GM21619 (cell line): ENCODE measurements at regions not wholly inside any gene's neighbourhood (a gene's known extent, or its start where the extent isn't known, plus 50 kb on each side); places are given as distances from the start of the nearest gene placed in this dataset.
"Not testable (repeated sequence)": the region's sequence is repeated elsewhere in the genome, so short reads cannot be mapped to it uniquely, and the experiment has no call there.

ENCODE experiments used
- ATAC-seq: cut with Tn5 transposase; IDR thresholded peaks from one replicate; pipeline ENCODE4 v1.9.1; 2021; ENCODE audit not compliant: unreplicated experiment

DNA sequence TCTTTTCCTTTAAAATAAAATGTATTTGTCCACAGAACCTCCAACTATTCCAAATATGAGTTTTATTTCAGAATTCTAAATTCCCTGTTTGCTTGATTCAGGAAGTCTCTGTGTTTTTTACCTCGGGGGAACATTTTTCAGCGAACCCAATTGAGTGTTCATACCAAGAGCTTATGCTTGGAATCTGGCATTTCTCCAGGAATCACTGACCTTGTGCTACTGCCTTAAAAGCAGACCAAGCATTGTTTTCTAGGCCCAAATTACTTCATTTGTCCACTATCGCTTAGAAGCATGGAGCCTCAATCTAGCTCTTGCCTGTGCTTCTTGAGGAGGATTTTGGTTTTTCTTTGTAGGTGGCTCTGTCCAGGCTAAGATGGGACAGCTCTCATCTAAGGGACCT, 59.4 kb downstream of the EBLN1 start:
- no peak for ATAC-seq

GRCh38 chr10:22156750-22157149, 61.1 kb downstream of the EBLN1 start:
- no peak for ATAC-seq

GRCh38 chr10:22152403-22152802, 65.4 kb downstream of the EBLN1 start:
- no peak for ATAC-seq

GRCh38 chr10:22150842-22151241, 67.0 kb downstream of the EBLN1 start:
- no peak for ATAC-seq

- no peak for ATAC-seq
These were observed 68.9 kb downstream of the EBLN1 start for GRCh38 chr10:22148961-22149360.

GRCh38 chr10:22145873-22146272, 71.9 kb downstream of the EBLN1 start:
- not testable (repeated sequence) for ATAC-seq

DNA sequence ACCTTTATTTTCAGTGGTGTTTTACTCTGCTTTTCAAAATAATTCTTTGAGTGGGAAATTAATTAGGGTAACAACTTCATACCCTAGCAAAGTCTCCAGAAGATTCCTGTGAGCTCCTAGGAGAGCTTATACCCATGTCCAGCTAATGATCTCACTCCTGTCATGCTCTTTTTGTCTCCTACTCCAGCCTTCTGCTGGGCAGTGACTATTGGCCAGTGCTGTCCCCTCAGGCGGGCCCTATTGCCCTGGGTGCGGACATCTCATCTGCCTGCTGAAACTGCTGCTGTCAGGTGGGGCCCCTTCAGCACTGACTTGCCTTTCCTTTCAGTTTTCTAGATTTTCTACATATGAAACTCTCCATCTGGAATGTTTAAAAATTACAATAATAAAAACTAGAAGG, 80.3 kb downstream of the EBLN1 start:
- no peak for ATAC-seq

GRCh38 chr10:22135591-22135990, 82.2 kb downstream of the EBLN1 start:
- ATAC-seq: no peak

DNA sequence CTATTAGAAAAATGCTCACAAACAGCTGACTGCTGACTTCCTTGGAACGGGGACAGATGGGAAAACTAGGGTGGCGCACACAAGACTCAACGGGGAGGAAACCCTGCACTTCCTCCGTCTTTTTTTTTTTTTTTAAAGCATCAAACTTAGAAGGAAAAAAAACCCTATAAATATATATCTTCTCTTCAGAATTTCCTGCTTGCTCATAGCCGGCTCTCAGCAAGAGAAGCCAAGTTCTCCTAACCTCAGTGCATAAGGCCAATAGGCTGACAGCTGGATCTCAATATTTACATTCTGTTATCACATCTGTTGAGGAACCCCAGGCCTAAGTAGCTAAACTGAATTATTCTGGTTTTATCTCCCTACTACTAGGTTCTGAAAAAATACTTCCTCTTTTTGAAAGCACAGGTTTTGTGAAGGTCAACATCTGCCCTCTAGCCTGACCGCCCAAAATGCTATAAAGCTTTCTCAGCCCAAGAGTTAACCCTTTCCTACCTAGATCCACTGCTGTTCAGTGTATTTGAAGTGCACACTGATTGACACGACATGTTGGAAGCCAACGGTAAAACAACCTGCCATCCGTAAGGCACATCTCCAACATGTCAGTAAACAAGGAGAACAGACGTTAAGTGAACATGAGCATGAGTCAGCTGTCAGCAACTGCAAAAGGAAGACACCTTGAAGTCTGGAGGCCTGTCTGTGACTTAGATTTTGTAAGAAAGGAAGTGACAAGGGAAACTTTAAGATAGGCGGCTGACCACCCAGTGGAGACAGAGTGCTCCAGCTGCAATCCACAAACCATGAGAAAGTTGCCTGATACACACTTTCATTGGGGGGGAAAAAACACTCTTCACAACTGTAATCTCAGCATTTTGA, 83.8 kb downstream of the EBLN1 start:
- ATAC-seq: peak; percentile 70

GRCh38 chr10:22130824-22131223, 87.0 kb downstream of the EBLN1 start:
- not testable (repeated sequence) for ATAC-seq

GRCh38 chr10:22129612-22130011, 88.2 kb downstream of the EBLN1 start:
- ATAC-seq: not testable (repeated sequence)

GRCh38 chr10:22121181-22121580, 96.6 kb downstream of the EBLN1 start:
- not testable (repeated sequence) for ATAC-seq

DNA sequence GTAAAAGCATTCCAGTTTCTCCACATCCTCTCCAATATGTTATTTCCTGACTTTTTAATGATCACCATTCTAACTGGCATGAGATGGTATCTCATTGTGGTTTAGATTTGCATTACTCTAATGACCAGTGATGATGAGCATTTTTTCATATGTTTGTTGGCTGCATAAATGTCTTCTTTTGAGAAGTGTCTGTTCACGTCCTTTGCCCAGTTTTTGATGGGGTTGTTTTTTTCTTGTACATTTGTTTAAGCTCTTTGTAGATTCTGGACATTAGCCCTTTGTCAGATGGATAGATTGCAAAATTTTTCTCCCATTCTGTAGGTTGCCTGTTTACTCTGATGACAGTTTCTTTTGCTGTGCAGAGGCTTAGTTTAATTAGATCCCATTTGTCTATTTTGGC, 97.7 kb downstream of the EBLN1 start:
- ATAC-seq: not testable (repeated sequence)

DNA sequence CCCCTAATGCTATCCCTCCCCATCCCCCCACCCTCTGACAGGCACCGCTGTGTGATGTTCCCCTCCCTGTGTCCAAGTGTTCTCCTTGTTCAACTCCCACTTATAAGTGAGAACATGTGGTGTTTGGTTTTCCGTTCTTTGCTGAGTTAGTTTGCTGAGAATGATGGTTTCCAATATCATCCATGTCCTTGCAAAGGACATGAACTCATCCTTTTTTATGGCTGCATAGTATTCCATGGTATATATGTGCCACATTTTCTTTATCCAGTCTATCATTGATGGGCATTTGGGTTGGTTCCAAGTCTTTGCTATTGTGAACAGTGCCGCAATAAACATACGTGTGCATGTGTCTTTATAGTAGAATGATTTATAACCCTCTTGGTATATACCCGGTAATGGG, 98.2 kb downstream of the EBLN1 start:
- not testable (repeated sequence) for ATAC-seq

DNA sequence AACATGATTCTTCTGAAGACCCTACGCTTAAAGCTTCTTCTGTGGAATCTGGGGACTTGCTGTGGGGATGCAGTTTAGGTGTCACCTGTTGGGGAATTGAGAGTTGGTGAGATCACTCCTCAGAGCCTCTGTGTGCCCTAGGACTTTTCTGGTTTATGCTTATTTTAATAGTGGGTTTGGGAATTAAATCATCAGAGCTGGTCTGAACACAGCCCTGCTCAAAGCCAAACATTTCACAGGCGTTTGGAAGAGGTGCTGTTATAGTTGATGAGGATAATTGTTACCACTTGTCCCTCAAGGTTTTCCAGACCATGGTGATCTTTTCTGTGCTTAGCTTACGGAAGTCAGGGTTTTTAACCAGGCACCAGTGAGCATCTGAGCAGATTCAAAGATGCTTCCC, 106.1 kb downstream of the EBLN1 start:
- ATAC-seq: no peak

DNA sequence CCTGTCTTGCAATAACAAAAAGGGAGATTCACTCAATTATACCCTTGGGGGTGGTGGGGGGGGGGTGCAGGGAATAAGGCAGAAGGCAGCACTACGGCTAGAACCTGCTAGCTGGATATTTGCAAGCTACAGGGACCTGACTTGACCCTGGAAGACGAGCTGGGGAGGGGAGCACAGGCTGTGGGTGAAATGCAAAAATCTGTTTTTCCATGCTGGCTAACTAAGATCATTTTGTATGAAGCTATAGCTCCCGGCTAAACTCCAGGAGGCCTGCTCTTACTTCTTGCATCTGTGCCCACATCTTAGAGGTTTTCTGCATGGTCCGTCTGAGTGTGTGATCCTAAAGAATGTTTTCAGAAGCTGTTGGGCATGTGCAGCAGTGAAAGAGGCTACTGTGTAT, 106.6 kb downstream of the EBLN1 start:
- no peak for ATAC-seq

DNA sequence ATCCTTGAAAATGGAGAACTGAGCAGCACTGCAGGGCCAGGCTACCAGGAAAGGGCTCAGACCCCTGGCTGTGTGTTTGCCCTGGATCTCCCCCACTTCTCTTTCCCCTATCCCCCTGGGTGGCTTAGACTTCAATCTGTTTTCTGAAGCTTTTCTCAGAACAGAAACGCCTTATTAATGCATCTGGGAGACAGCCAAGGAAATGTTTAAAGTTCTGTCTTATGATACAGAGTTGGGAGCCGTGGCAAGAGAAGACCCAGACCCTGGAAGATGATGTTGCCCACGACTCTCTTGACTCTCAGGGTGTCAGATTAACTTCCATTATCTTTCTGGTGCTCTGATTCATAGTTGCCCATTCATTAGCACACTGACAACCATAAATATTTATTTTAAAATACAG, 107.1 kb downstream of the EBLN1 start:
- no peak for ATAC-seq

GRCh38 chr10:22105270-22105669, 101.7 kb upstream of the DNAJC1 start:
- no peak for ATAC-seq

DNA sequence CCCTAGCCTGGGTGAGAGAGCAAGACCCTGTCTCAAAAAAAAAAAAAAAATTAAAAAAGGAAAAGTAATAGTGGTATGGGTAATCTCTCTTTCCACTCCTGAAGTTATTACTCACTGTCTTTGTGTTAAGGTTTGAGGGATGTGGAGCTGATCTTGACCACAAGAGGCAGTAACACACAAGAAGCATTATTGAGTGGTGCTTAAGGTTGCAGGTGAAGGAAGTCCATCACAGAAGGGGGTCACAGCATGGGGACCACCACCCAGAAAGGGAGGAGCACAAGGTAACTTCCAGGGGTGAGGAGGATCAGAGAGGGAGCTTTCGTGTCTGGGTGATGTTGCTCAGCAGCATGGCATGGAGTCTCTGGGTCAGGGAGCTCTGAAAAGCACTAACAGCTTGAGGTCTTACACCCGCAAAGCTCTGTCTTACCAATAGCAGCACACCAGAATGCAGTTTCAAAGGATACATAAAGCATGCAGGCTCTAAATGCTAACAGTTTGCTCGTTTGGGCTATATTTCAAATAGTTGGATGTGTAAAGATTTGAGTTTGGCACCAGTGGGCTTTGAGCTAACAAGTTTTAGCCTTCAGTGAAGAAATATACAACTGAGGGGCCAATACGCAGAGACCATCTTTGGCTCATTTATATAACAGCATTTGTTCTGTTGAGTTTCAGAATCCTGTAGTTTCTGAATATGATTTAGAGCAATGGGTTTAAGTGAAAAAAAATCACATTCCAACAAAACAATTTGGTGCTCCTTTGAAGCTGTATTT, 100.4 kb upstream of the DNAJC1 start:
- no peak for ATAC-seq

- no peak for ATAC-seq
These were observed 94.2 kb upstream of the DNAJC1 start for GRCh38 chr10:22097696-22098095.

DNA sequence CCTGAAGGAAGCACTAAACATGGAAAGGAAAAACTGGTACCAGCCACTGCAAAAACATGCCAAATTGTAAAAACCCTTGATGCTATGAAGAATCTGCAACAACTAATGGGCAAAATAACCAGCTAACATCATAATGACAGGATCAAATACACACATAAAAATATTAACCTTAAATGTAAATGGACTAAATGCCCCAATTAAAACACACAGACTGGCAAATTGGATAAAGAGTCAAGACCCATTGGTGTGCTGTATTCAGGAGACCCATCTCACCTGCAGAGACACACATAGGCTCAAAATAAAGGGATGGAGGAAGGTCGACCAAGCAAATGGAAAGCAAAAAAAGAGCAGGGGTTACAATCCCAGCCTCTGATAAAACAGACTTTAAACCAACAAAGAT, 87.7 kb upstream of the DNAJC1 start:
- ATAC-seq: not testable (repeated sequence)

GRCh38 chr10:22087402-22087738, 83.8 kb upstream of the DNAJC1 start:
- ATAC-seq: no peak
